Retinal pigment epithelial cell (primary cell): ENCODE measurements at regions not wholly inside any gene's neighbourhood (a gene's known extent, or its start where the extent isn't known, plus 50 kb on each side); places are given as distances from the start of the nearest gene placed in this dataset.

ENCODE experiments used
- DNase-seq: peaks from one replicate; pipeline ENCODE4 v3.0.0-alpha.2; 2010; ENCODE audit warnings: low read depth
- H3K4me3 ChIP-seq: 2 replicates; pipeline ENCODE4 v1.5.1; 2011; ENCODE audit warnings: mild to moderate bottlenecking, low read length, control low read depth, moderate library complexity
- TF ChIP-seq, protein P1 (sequence below): conservative IDR thresholded peaks from 2 replicates; pipeline ENCODE4 v1.5.1; 2011; ENCODE audit warnings: low read depth, low read length, control low read depth, inconsistent platforms

DNA sequence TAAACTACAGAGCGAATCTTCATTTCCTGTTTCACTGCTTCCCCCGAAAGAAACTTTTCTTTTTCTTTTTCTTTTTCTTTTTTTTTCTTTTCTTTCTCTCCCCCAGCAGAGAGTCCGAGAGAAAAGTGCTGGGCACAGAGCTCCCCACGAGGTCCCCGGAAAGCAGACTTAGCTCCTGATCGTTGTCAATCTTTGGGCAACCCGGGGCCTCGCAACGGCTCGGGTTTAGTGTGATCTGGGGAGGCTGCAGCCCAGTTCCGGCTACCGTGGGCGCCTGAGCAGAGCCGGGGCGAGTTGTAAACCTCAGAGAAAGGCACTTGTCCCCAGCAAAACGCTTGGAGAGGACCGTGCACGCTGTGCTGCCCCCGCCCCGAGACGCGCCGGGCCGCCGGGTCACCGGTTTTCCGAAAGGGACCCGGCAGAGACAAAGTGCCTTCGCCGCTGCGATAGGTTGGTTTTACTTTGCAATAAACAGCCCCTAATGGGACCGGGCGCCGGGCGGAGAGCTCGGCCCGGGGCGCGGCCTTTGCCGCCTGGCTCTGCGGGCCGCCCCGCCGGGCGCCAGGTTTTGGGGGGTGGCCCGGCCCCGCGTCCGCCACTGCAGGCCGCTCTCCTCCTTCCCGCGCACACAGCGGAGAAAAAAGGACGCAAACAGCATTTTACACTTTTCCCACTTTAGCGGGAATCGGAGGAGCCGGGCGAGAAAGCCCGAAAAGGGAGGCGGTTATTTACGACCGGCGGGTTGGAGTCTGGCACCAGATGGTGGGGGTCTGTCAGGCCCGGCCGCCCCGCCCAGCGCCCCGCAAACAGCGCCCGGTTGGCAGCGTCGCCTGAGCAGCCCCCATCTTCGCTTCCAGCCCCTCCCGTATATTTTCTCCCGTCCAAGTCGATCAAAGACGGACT is 136.0 kb downstream of the INSIG2 start:
- H3K4me3 ChIP-seq: peak overlapping the region; percentile 19
- TF ChIP-seq, protein P1, sequence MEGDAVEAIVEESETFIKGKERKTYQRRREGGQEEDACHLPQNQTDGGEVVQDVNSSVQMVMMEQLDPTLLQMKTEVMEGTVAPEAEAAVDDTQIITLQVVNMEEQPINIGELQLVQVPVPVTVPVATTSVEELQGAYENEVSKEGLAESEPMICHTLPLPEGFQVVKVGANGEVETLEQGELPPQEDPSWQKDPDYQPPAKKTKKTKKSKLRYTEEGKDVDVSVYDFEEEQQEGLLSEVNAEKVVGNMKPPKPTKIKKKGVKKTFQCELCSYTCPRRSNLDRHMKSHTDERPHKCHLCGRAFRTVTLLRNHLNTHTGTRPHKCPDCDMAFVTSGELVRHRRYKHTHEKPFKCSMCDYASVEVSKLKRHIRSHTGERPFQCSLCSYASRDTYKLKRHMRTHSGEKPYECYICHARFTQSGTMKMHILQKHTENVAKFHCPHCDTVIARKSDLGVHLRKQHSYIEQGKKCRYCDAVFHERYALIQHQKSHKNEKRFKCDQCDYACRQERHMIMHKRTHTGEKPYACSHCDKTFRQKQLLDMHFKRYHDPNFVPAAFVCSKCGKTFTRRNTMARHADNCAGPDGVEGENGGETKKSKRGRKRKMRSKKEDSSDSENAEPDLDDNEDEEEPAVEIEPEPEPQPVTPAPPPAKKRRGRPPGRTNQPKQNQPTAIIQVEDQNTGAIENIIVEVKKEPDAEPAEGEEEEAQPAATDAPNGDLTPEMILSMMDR: no peak

DNA sequence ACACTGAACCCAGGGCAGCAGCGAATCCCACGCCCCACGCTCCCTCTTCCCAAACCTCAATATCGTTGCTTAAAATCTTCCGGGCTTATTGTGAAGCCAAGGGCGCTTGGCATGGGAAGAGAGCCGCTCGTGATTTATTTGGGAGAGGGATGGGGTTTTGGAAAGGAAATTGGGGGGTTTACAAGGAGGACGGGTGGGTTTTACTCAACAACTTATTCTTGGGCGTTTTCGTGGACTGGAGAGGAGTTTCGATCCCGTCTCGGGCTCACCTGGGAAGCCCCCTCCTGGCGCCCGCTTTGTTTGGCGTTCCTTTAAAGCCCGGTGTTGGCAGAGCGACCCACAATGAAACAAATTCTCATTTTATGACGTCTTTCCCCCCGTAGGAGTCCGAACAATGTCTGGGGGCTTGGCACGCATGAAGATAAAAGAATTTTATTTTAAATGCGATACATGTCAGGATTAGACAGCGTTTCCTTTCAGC is 135.3 kb downstream of the INSIG2 start:
- no peak for DNase-seq
- peak overlapping the region; percentile 19 for H3K4me3 ChIP-seq
- TF ChIP-seq, protein P1: no peak

More for the DNA sequence above, 136.0 kb downstream of the INSIG2 start:
- DNase-seq: no peak

DNA sequence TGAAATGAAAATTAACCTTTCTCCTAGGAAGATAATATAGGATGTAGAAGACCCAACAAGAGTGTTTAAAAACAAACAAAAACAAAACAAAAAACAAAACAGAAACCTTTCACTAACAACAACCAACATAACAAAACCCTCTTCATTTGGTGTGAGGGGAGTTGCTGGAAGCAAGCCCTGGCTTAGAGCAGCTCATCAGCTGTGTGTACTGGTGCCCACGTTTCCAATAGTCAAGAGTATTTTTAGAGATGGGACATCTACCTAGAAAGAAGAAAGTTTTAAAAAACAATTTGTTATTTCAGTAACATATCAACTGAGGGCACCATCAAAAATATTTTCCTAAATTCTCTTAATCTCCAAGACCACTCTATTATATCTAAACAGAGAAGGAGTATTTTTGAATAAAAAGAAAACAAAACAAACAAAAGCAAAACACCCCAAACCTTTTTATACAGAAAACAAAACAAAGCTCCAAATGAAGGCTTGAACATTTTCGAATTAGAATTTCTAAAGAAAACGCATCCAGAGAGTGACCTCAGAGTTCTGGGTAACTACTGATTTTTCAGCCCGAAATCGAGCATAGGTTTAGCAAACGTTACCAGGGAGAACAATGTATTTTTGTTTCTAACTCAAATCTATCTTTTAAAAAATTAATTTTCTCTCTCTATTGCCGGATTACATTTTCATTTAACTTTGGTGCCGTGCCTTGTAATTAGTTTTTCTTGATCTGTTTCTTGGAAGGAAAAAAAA is 134.6 kb downstream of the INSIG2 start:
- TF ChIP-seq, protein P1: no peak
- no peak for DNase-seq
- H3K4me3 ChIP-seq: no peak overlapping the region

DNA sequence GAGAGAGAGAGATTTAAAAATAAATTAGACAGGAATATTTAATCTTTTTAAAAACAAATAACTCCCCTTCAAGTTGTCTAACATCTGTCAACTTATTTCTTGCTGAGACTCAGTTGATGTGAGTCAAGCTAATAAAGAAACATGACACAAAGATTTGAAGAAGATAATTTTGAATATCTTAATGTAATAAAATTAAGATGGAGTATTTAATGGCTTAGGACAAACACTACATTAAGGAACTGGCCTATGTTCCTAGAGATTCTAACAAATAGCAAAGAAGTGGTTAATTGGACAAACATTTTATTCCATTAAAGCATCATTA is 134.0 kb downstream of the INSIG2 start:
- H3K4me3 ChIP-seq: no peak overlapping the region
- DNase-seq: no peak
- TF ChIP-seq, protein P1: no peak

DNA sequence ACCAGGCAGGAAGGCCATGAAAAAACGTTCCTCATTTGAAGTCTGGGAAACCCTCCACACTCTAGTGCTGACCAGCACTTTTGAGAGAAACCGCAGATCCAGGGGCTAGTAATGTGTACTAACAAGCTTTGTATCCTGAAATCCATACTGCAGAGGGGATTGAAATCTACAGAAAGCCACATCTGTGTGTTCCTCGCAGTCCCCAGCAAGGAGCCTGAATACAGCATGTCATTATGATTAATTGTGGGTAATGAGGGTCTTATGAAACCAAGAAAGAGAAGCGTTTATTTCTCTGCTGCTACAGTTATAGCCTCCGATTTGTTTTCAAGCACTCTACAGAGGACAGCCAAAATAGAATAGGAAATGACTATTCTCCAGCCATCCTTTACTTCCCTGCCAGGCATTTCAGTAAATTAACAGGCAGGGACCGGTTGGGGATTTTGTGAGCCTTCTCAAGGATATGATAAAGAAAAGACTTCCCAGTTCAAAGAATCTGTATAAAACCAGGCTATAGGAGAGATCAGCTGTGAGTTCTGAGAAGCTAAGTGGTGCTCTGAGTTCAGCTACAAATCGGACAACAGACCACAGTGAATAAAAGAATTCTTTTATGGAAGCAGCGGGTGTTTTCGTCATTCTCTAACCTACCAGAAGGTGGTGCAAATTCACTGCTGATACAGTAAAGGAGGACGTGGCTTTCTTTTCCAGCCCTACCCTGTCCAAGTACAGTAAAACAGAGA is 133.4 kb downstream of the INSIG2 start:
- DNase-seq: peak; percentile 34
- TF ChIP-seq, protein P1: peak; percentile 74
- no peak overlapping the region for H3K4me3 ChIP-seq

DNA sequence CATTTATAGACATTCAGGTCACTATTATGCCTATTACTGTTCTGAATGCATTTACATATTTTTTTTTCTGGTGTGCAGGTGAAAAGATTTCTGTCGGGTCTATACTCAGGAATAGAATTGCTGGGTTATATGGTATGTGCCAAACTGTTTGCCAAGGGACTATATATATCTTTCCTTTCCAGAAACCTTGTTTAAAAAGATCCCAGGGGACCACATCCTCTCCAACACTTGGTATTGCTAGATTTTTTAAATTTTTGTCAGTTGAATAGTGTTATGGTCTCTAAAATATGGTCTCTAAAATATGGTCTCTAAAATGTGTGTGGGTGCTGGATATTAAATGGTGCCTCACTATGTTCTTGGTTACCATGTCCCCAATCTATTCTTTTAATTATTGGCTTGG is 131.3 kb downstream of the INSIG2 start:
- TF ChIP-seq, protein P1: no peak
- no peak overlapping the region for H3K4me3 ChIP-seq

More for the DNA sequence above, 131.3 kb downstream of the INSIG2 start:
- DNase-seq: no peak
